Hepatocyte (in vitro differentiated cells): ENCODE measurements at regions not wholly inside any gene's neighbourhood (a gene's known extent, or its start where the extent isn't known, plus 50 kb on each side); places are given as distances from the start of the nearest gene placed in this dataset.

Experiments used
- CTCF ChIP-seq: fragments of 200-600 bp; sonication (generic); IDR thresholded peaks from 2 replicates; pipeline ENCODE4 v1.5.1; 2016; ENCODE audit warnings: antibody characterized with exemption, mild to moderate bottlenecking; ENCODE audit not compliant: poor library complexity
- EZH2 ChIP-seq: fragments of 200-600 bp; sonication (generic); IDR thresholded peaks from 2 replicates; pipeline ENCODE4 v1.6.1; 2016; ENCODE audit warnings: antibody characterized with exemption, mild to moderate bottlenecking, borderline replicate concordance
- EZH2phosphoT487 ChIP-seq: fragments of 200-600 bp; sonication (generic); IDR thresholded peaks from one replicate; pipeline ENCODE4 v1.6.1; 2018; ENCODE audit warnings: antibody characterized with exemption, mild to moderate bottlenecking, low read depth, moderate library complexity; ENCODE audit not compliant: unreplicated experiment, severe bottlenecking

GRCh38 chr3:191922570-191922969 lies 461.6 kb downstream of the PYDC2 start:
- TF ChIP-seq CTCF (no peak), EZH2 (no peak), EZH2phosphoT487 (no peak)
